Mammary epithelial cell (primary cell): ENCODE measurements at regions not wholly inside any gene's neighbourhood (a gene's known extent, or its start where the extent isn't known, plus 50 kb on each side); places are given as distances from the start of the nearest gene placed in this dataset.

Experiments used
- EZH2 ChIP-seq: IDR thresholded peaks from 2 replicates; pipeline ENCODE4 v1.6.1; 2012; ENCODE audit warnings: low read length, inconsistent platforms, borderline replicate concordance
- TF ChIP-seq, protein P1 (sequence below), 2 donors: IDR thresholded peaks in 1 of 2; conservative IDR thresholded peaks in 1 of 2; 2 replicates each; pipeline ENCODE4 v1.5.1; 2011 to 2012; ENCODE audit warnings: inconsistent platforms in 2 of 2, low read length in 2 of 2, mild to moderate bottlenecking in 2 of 2, control low read depth in 1 of 2, low read depth in 1 of 2; ENCODE audit not compliant: insufficient read depth in 1 of 2; ENCODE audit errors: extremely low read depth in 1 of 2

DNA sequence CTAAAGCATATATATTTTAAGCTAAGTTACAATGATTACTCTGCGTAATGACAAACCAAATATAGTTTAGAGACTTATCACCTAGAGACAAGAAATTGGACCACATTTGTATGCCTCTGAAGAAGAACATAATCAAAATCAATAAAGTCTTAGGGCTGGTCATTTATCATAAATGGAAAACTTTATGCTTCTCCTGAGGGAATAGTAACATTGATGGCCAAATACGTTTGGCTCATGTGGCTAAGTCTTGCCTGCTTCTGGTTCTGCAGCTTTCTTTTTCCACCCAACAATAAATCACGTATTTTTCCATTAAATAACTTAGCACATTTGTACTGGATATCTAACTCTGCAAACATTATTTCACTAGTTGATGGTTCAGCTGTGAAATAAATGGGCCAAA, 458.4 kb downstream of the SLITRK1 start:
- TF ChIP-seq EZH2: no peak
- TF ChIP-seq, protein P1, sequence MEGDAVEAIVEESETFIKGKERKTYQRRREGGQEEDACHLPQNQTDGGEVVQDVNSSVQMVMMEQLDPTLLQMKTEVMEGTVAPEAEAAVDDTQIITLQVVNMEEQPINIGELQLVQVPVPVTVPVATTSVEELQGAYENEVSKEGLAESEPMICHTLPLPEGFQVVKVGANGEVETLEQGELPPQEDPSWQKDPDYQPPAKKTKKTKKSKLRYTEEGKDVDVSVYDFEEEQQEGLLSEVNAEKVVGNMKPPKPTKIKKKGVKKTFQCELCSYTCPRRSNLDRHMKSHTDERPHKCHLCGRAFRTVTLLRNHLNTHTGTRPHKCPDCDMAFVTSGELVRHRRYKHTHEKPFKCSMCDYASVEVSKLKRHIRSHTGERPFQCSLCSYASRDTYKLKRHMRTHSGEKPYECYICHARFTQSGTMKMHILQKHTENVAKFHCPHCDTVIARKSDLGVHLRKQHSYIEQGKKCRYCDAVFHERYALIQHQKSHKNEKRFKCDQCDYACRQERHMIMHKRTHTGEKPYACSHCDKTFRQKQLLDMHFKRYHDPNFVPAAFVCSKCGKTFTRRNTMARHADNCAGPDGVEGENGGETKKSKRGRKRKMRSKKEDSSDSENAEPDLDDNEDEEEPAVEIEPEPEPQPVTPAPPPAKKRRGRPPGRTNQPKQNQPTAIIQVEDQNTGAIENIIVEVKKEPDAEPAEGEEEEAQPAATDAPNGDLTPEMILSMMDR (conservative IDR thresholded peaks at IDR 0.05 in 1 of 2, IDR thresholded peaks at IDR 0.05 in 1 of 2; ENCODE audit: extremely low read depth in 1 of 2, insufficient read depth in 1 of 2, low read depth in 1 of 2, low read length in 2 of 2): no peak
